Glomerular visceral epithelial cell (primary cell): ENCODE measurements at regions not wholly inside any gene's neighbourhood (a gene's known extent, or its start where the extent isn't known, plus 50 kb on each side); places are given as distances from the start of the nearest gene placed in this dataset.
"Not testable (repeated sequence)": the region's sequence is repeated elsewhere in the genome, so short reads cannot be mapped to it uniquely, and the experiment has no call there.

Experiments
- DNase-seq: peaks from one replicate; pipeline ENCODE4 v3.0.0-alpha.2; 2016; ENCODE audit errors: extremely low spot score

DNA sequence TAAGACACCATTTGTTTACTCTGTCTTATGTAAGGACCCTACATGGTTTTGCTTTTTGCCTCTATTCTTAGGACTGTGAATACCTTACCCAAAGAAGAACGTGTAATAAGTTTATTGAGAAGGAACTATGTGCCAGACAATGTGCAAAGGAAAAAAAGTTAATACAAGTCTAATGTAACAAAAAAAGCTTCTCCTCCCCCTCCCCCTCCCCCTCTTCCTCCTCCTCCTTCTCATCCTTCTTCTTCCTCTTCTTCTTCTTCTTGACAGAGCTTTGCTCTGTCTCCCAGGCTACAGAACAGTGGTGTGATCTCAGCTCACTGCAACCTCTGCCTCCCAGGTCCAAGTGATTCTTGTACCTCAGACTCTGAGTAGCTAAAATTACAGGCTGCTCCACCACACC is 50.9 kb upstream of the MITF start:
- DNase-seq = no peak

GRCh38 chr3:69687641-69688040 is 51.6 kb upstream of the MITF start:
- DNase-seq = no peak

DNA sequence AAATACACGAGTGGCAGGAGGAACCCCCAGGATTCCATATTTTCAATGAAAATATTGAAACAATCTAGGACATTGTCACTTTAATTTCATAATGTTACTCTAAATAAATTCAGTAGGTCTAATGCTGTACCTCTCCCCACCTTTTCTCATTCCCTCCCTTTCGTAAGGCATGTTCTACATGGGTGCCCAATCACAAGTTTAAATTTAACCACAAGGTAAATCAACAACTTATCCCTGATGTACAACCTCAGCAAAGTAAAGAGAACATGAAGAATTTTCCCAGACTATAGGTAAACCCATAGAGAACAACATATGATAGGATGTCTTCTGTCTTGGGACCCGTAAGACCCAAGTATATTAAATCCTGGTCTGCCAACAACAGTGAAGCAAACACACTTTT is 53.2 kb upstream of the MITF start:
- no peak for DNase-seq

GRCh38 chr3:69684309-69684961 is 54.8 kb upstream of the MITF start:
- DNase-seq = no peak

GRCh38 chr3:69683082-69683806 is 56.0 kb upstream of the MITF start:
- no peak for DNase-seq

DNA sequence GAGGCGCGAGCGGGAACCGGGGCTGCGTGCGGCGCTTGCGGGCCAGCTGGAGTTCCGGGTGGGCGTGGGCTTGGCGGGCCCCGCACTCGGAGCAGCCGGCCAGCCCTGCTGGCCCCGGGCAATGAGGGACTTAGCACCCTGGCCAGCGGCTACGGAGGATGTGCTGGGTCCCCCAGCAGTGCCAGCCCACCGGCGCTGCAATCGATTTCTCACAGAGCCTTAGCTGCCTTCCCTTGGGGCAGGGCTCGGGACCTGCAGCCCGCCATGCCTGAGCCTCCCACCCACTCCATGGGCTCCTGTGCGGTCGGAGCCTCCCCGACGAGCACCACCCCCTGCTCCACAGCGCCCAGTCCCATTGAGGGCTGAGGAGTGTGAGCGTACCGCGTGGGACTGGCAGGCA is 61.8 kb upstream of the MITF start:
- DNase-seq = not testable (repeated sequence)

DNA sequence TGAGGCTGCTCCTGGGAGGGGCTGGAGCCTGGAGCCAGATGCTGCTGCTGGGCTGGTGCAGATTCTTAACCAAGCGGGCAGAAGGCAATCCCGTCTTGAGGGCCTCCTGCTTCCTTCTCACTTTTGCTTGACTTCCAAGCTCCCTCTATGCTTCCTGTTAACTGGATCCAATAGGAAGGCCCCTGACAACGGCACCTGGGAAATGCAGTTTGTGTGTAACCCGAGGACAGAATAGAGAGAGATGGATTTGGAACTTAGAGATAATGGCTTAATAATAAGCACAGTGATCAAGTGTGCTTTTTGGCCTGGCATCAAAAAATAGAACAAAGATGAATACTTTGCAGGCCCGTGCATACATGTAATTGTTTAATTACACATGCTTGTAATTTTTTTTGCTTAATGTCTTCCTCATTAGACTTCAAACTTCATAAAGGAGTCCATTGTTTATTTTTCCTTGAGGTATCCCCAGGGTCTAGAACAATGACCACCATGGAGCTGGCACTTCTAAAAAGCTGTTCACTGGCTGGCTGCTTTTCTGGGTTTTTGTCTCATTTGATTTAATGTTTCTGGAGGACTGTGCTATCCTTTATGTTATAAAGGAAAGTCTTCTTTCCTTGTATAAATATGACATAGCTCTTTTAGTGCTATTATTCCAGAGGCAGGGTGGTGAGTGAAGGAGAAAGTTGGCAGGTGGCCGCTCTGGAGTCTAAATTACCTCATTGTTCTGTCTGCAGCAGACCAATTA is 63.3 kb upstream of the MITF start:
- no peak for DNase-seq

DNA sequence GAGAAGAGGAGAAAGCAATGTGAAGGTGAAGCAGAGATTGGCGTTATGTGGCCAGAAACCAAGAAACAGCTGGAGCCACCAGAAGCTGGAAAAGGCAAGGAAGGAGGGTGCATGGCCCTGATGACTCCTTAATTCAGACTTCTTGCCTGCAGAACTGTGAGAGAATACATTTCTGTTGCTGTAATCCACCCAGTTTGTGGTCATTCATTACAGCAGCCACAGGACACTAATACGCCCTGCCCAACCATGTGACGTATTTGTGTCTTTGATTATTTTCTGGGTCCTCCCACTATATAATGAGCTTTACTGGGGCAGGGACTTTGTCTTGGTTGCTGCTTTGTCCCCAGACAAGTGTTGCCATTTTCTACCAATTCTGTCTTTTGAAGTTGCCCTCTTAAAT is 64.5 kb upstream of the MITF start:
- DNase-seq = no peak

GRCh38 chr3:69671082-69671952 is 67.9 kb upstream of the MITF start:
- DNase-seq = peak; percentile 35

DNA sequence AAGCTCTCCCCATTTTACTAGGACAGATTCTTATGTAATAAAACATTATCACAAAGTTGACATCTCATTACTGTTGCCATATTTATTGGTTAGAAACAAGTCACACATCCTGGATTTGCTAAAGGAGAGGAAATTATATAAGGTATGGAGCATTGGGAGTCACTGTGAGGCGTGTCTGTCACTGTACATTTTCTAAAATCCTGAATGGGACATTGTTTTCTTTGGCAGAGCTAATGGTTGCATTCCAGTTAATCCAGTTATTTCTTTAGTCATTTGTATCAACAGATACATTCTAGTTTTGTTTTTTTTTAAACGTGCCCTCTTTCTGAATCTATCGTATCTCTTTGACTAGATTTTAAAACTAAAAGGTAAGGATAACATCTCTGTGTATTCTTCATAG is 70.2 kb upstream of the MITF start:
- DNase-seq = no peak

- peak; percentile 55 for DNase-seq
Measured at GRCh38 chr3:69665026-69665737, 74.1 kb upstream of the MITF start.

DNA sequence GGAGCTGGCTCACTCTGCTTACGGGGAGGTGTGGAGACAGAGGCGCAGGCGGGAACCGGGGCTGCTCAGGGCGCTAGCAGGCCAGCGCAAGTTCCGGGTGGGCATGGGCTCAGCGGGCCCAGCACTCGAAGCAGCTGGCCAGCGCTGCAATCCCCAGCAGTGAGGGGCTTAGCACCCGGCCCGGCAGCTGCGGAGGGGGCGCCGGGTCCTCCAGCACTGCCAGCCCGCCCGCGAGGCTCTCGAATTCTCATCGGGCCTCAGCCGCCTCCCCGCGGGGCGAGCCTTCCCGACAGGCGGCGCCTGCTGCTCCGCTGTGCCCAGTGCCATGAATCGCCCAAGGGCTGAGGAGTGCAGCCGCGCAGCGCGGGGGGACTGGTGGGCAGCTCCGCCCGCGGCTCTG is 78.6 kb upstream of the MITF start:
- DNase-seq = no peak

- DNase-seq = no peak
Measured at GRCh38 chr3:69659180-69659910, 79.9 kb upstream of the MITF start.

DNA sequence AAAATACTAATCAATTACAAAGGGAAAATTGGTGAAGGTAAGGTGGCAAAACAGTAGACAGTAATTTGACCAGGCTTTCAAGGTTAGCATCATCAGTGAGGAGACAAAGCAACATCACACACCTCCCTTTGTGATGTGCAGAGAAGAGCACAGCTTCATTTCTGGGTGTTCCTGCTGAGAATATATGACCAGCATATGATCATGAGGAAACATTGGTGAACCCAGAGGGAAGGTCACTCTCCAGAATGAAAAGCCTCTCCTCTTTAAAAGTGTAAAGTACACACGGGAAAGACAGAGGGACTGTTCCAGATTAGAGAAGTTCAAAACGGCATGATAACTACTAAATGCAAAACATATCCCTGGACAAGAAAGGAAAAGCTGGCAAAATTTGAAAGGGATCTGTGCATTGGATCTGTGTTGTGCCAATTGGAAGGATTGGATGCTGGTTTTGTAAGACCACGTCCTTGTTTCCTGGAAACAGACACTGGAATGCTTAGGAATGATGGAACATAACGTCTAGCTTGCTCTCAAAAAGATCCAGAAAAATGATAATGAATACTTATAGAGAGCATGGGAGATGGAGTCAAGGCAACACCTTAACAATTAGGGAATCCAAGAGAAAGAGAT is 80.6 kb upstream of the MITF start:
- DNase-seq = no peak

GRCh38 chr3:69657030-69657429 is 82.2 kb upstream of the MITF start:
- not testable (repeated sequence) for DNase-seq

DNA sequence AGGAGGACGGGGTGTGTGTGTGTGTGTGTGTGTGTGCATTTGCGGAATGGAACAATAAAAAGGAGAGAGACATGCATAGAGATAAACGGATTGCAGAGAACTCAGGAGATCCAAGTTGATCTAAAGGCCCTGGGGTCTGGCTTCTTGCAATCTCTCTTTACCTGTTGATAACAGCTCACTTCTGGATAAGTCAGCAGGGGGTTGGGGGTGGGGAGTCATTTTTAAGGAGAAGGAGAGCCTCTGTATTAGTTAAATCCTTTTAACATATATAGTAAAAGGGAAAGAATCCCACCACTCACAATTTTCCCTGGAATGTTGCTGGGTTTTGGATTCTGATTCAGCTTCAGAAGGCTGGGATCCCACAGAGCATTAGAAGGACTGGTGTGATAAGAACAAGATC is 87.5 kb upstream of the MITF start:
- no peak for DNase-seq

GRCh38 chr3:69650066-69650419 is 89.2 kb upstream of the MITF start:
- DNase-seq = no peak

DNA sequence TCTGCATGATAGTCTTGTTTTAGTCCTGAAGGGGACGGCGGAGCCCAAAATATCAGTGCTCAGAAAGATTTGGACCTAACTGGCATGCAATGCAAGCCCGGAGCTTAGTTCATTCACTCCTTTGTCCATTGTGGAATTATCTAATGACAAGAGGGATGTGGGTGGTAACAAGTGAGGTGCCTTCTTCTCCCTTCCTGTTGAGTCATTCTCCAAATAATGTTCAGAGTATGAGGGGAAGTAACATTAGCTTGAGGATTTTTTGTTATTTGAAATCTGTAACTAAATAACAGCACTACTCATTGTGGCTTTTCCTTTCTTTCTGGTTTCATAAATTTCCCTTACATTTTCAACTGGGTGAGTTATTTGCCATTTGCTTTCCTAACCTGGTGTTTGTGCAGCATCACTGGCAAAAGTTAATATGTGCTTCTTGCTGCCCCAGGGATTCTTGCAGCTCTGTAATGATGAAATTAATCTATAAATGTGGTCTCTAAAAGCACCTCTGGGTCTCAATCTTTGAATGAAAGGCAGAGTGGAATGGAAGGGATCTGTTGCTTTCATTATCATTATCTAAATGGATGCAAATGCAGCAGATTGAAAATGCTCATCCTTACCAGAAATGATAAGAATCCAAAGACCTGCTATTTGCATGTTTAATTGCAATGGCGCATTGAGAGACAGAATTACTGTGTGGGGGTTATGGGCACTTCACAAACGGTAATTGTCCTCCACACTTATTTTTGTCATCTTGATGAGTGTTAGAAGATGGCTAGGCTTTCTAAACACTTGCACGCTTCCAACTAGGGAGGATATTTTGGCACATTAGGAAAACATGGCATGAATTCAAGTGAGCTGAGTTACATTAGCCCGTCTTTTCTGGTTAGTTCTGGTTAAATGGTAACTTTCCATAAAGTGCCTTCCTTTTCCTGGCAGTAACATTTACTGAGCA is 89.9 kb upstream of the MITF start:
- DNase-seq = peak; percentile 13

DNA sequence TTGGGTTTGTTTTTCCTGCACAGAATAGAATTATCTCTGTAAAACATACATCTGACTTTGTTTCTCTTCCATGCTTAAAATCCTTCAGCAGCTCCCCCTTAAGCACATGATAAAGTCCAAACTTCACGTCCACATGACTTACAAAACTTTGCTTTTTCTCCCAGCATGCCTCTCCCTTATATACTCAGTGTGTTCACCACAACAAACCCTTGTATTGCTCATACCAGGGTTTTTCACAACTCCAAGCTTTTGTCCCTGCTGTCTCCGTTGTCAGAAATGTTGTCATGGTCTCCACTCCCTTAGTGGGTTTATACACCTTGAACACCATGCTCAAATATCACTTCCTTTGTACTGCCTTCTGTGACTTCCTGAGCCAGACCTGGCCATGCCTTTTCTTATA is 91.1 kb upstream of the MITF start:
- DNase-seq = no peak
